ENCODE measurements at regions not wholly inside any gene's neighbourhood (a gene's known extent, or its start where the extent isn't known, plus 50 kb on each side); places are given as distances from the start of the nearest gene placed in this dataset.

GRCh38 chr2:154908327-154908726, 209.8 kb downstream of the KCNJ3 start:
- 94% methylated on average over 3 of the region's 4 CpGs; no CpG with 5 or more reads in 1 of the 2 donors for WGBS, 2 donors (ENCODE audit: low coverage in 1 of 2)
- Histone ChIP-seq H3K27ac (no peak overlapping the region), H3K4me1 (peaks cover 0 to 4% (median 0%) of the 10 kb centered on the region in 4 donors), H3K4me3 (no peak overlapping the region), H3K27me3 (no peaks in the 10 kb centered on the region), H3K36me3 (no peaks in the 10 kb centered on the region), H3K9me3 (no peaks in the 10 kb centered on the region)
- TF ChIP-seq POLR2A (IDR thresholded peaks at IDR 0.05) (no peak), POLR2AphosphoS5 (IDR thresholded peaks at IDR 0.05) (no peak), EP300 (IDR thresholded peaks at IDR 0.05; ENCODE audit: low read depth) (no peak), CTCF (IDR thresholded peaks at IDR 0.05) (no peak)
- DNase-seq: no peak
- in situ Hi-C loops (cut with MboI; ENCODE audit: low pct_ligation_motif_present in 1 of 4, low pct_unique_long_range_greater_than_20kb in 1 of 4, low sequenced_read_pairs in 3 of 4): no loop called here
- intact Hi-C loops (cut with DNase I; ENCODE audit: low total_unique reads): no loop called here

Small RNAs in the stretch of these regions (small RNA-seq; reads per million reads assigned to genes)
- gene MTCO1P45 (0 reads per million in 4 donors), gene RNU6-1001P (0 reads per million in 4 donors), gene RNU6-546P (0 reads per million in 4 donors)
